ENCODE measurements at regions not wholly inside any gene's neighbourhood (a gene's known extent, or its start where the extent isn't known, plus 50 kb on each side); places are given as distances from the start of the nearest gene placed in this dataset.

- H3K27me3 Mint-ChIP-seq (ENCODE audit: low read depth): no peaks in the 10 kb centered on the region
- Histone ChIP-seq H3K4me1 (ENCODE audit: insufficient read depth, low read length) (no peaks in the 10 kb centered on the region), H2BK5ac (ENCODE audit: insufficient read length, low read length) (no peak overlapping the region), H3K4me2 (ENCODE audit: insufficient read depth, insufficient read length, low read length) (no peak overlapping the region), H4K8ac (replicated peaks; ENCODE audit: insufficient read length, low read depth, low read length) (no peak overlapping the region), H3K4ac (ENCODE audit: low read depth, low read length) (no peak overlapping the region), H3K56ac (ENCODE audit: insufficient read length, low read depth, low read length) (no peak overlapping the region), H3K79me1 (ENCODE audit: insufficient read depth, low read depth, low read length, poor library complexity, severe bottlenecking) (peaks cover 3% of the 10 kb centered on the region), H2BK12ac (ENCODE audit: insufficient read length, low read depth, low read length) (no peak overlapping the region), H3K18ac (ENCODE audit: insufficient read length, low read depth, low read length) (no peak overlapping the region), H2BK120ac (ENCODE audit: low read depth, low read length, poor library complexity, severe bottlenecking) (no peak overlapping the region), H2BK15ac (ENCODE audit: low read depth, low read length) (no peak overlapping the region), H2AFZ (ENCODE audit: low read length) (no peak overlapping the region), H2AK5ac (ENCODE audit: insufficient read length, low read length) (no peak overlapping the region), H3K9ac (ENCODE audit: extremely low read depth, insufficient read length, low read length) (no peak overlapping the region), H4K20me1 (ENCODE audit: control insufficient read depth, insufficient read depth, insufficient read length) (no peaks in the 10 kb centered on the region), H3K14ac (ENCODE audit: insufficient read depth, low read length) (no peak overlapping the region), H3K23ac (ENCODE audit: insufficient read length, low read depth, low read length) (no peak overlapping the region), H3K9me3 (ENCODE audit: control insufficient read depth, low read depth, low read length) (no peaks in the 10 kb centered on the region), H3K23me2 (ENCODE audit: insufficient read length, low read depth, low read length, poor library complexity, severe bottlenecking) (no peaks in the 10 kb centered on the region), H3K27me3 (ENCODE audit: insufficient read depth, low read length) (no peaks in the 10 kb centered on the region), H3K27ac (ENCODE audit: insufficient read length, low read depth, low read length) (no peak overlapping the region), H2BK20ac (ENCODE audit: low read depth, low read length, poor library complexity, severe bottlenecking) (no peak overlapping the region), H3T11ph (ENCODE audit: low read length) (no peak overlapping the region), H4K91ac (ENCODE audit: insufficient read length, low read depth, low read length) (no peak overlapping the region), H4K5ac (ENCODE audit: insufficient read length, low read depth, low read length) (no peak overlapping the region), H3K79me2 (ENCODE audit: insufficient read depth, low read length) (no peaks in the 10 kb centered on the region; the same call in 1 of the 2 replicates)
- WGBS (ENCODE audit: extremely low coverage, insufficient read length, low lambda C conversion rate): no CpG with 5 or more reads among the region's 3 CpGs
- TF ChIP-seq, protein P1, sequence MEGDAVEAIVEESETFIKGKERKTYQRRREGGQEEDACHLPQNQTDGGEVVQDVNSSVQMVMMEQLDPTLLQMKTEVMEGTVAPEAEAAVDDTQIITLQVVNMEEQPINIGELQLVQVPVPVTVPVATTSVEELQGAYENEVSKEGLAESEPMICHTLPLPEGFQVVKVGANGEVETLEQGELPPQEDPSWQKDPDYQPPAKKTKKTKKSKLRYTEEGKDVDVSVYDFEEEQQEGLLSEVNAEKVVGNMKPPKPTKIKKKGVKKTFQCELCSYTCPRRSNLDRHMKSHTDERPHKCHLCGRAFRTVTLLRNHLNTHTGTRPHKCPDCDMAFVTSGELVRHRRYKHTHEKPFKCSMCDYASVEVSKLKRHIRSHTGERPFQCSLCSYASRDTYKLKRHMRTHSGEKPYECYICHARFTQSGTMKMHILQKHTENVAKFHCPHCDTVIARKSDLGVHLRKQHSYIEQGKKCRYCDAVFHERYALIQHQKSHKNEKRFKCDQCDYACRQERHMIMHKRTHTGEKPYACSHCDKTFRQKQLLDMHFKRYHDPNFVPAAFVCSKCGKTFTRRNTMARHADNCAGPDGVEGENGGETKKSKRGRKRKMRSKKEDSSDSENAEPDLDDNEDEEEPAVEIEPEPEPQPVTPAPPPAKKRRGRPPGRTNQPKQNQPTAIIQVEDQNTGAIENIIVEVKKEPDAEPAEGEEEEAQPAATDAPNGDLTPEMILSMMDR (conservative IDR thresholded peaks at IDR 0.05): no peak
- peaks cover 0 to 5% (median 2%) of the 10 kb centered on the region in 3 experiments; a peak in 1 of 7 replicates for H3K36me3 Mint-ChIP-seq (ENCODE audit: insufficient read depth in 1 of 3, low read depth in 3 of 3)
- H3K9me3 Mint-ChIP-seq: no peaks in the 10 kb centered on the region
- no peak for DNase-seq
- H3K4me3 Mint-ChIP-seq: no peak overlapping the region
- H3K4me1 Mint-ChIP-seq: peaks cover 21 to 26% of the 10 kb centered on the region in 2 experiments
- no peak overlapping the region; a peak in 1 of 7 replicates for H3K27ac Mint-ChIP-seq
These were observed 83.6 kb upstream of the MGAT5 start for GRCh38 chr2:134170294-134170693.
